CD14-positive monocyte (primary cell): ENCODE measurements at regions not wholly inside any gene's neighbourhood (a gene's known extent, or its start where the extent isn't known, plus 50 kb on each side); places are given as distances from the start of the nearest gene placed in this dataset.

ENCODE experiments used
- DNase-seq, 3 donors: peaks; one replicate each; pipeline ENCODE4 v3.0.0-alpha.2; 2011 to 2022
- H2AFZ ChIP-seq: 2 replicates; pipeline ENCODE4 v1.6.0; 2012; ENCODE audit warnings: mild to moderate bottlenecking, low read depth, low read length, inconsistent platforms; ENCODE audit not compliant: insufficient read depth, poor library complexity, severe bottlenecking
- H3K27ac ChIP-seq, 2 donors: 1 replicate in 1 of 2; 2 replicates in 1 of 2; pipeline ENCODE4 v1.5.1; 2012 to 2013; ENCODE audit warnings: low read length in 2 of 2, control low read depth in 1 of 2, inconsistent platforms in 1 of 2, low read depth in 1 of 2, mild to moderate bottlenecking in 1 of 2
- H3K27me3 ChIP-seq, 2 donors: one replicate each; pipeline versions ENCODE4 v1.6.0 to v1.6.1; 2011 to 2013; ENCODE audit warnings: low read length in 2 of 2; ENCODE audit not compliant: control insufficient read depth in 2 of 2, insufficient read depth in 2 of 2
- H3K36me3 ChIP-seq, 2 donors: replicated peaks in 1 of 2; 1 replicate in 1 of 2; 2 replicates in 1 of 2; pipeline versions ENCODE4 v1.5.1 to v1.6.1; 2012 to 2013; ENCODE audit warnings: low read length in 2 of 2, control low read depth in 1 of 2, inconsistent platforms in 1 of 2, mild to moderate bottlenecking in 1 of 2; ENCODE audit not compliant: insufficient read depth in 2 of 2, control insufficient read depth in 1 of 2
- H3K4me1 ChIP-seq, 2 donors: 1 replicate in 1 of 2; 2 replicates in 1 of 2; pipeline versions ENCODE4 v1.5.1 to v1.6.1; 2012 to 2013; ENCODE audit warnings: low read length in 2 of 2, control low read depth in 1 of 2, inconsistent platforms in 1 of 2, mild to moderate bottlenecking in 1 of 2, moderate library complexity in 1 of 2; ENCODE audit not compliant: insufficient read depth in 2 of 2, control insufficient read depth in 1 of 2
- H3K4me2 ChIP-seq: replicated peaks from 2 replicates; pipeline ENCODE3; 2012; ENCODE audit warnings: low read length, moderate library complexity, mild to moderate bottlenecking; ENCODE audit not compliant: poor library complexity, severe bottlenecking; ENCODE audit errors: extremely low read depth
- H3K4me3 ChIP-seq, 3 experiments: fragments of 200-600 bp in 1 of 3; sonication (generic) in 1 of 3; replicated peaks in 1 of 3; 1 replicate in 2 of 3; 2 replicates in 1 of 3; pipeline ENCODE4 v1.5.1; 2011 to 2013; ENCODE audit warnings: low read length in 3 of 3, mild to moderate bottlenecking in 3 of 3, control low read depth in 2 of 3, low read depth in 2 of 3, inconsistent platforms in 1 of 3, moderate library complexity in 1 of 3
- H3K79me2 ChIP-seq: 2 replicates; pipeline ENCODE4 v1.6.0; 2012; ENCODE audit warnings: mild to moderate bottlenecking, control low read depth, inconsistent platforms, low read length, moderate library complexity; ENCODE audit not compliant: insufficient read depth
- H3K9ac ChIP-seq: 2 replicates; pipeline ENCODE4 v1.6.0; 2017; ENCODE audit warnings: low read length, mild to moderate bottlenecking; ENCODE audit not compliant: insufficient read depth, poor library complexity, severe bottlenecking
- H3K9me3 ChIP-seq, 2 donors: replicated peaks in 1 of 2; 1 replicate in 1 of 2; 2 replicates in 1 of 2; pipeline versions ENCODE4 v1.5.1 to v1.6.1; 2012 to 2013; ENCODE audit warnings: low read length in 2 of 2, control low read depth in 1 of 2; ENCODE audit not compliant: control insufficient read depth in 1 of 2, insufficient read depth in 1 of 2
- H4K20me1 ChIP-seq: 2 replicates; pipeline ENCODE4 v1.6.0; 2012; ENCODE audit warnings: mild to moderate bottlenecking, low read length, control low read depth, moderate library complexity; ENCODE audit not compliant: insufficient read depth
- H3K27ac Mint-ChIP-seq, 7 donors: one replicate each; pipeline ENCODE4 v1.8.0; 2020; ENCODE audit warnings: mild to moderate bottlenecking in 7 of 7, mixed read lengths in 7 of 7, moderate library complexity in 6 of 7, inconsistent platforms in 2 of 7
- H3K27me3 Mint-ChIP-seq, 3 donors: one replicate each; pipeline ENCODE4 v1.8.0; 2021 to 2022; ENCODE audit warnings: low read depth in 3 of 3, mild to moderate bottlenecking in 3 of 3, mixed read lengths in 3 of 3, moderate library complexity in 3 of 3, inconsistent platforms in 1 of 3
- H3K36me3 Mint-ChIP-seq, 2 donors: one replicate each; pipeline ENCODE4 v1.8.0; 2020; ENCODE audit warnings: mixed read lengths in 2 of 2, inconsistent platforms in 1 of 2, mild to moderate bottlenecking in 1 of 2
- H3K4me1 Mint-ChIP-seq: one replicate; pipeline ENCODE4 v1.8.0; 2020; ENCODE audit warnings: mild to moderate bottlenecking, mixed read lengths
- H3K4me3 Mint-ChIP-seq, 2 donors: one replicate each; pipeline ENCODE4 v1.8.0; 2020; ENCODE audit warnings: mild to moderate bottlenecking in 2 of 2, mixed read lengths in 2 of 2, moderate library complexity in 1 of 2
- H3K9me3 Mint-ChIP-seq, 7 donors: one replicate each; pipeline ENCODE4 v1.8.0; 2020 to 2022; ENCODE audit warnings: mixed read lengths in 7 of 7, mild to moderate bottlenecking in 6 of 7, moderate library complexity in 6 of 7, inconsistent platforms in 2 of 7
- WGBS: methylation state at CpG from one replicate; pipeline ENCODE4 v1.1.5; 2013; ENCODE audit warnings: missing lambda C conversion rate; ENCODE audit not compliant: insufficient coverage; 5-methylcytosine and 5-hydroxymethylcytosine counted together
- intact Hi-C, 2 donors: fragments of 100-400 bp; cut with micrococcal nuclease; formaldehyde crosslinking; loops; one replicate each; pipeline versions ENCODE4 v1.15.0 to v1.15.1; 2023
- TF ChIP-seq, protein P1 (sequence below): fragments of 200-600 bp; IDR thresholded peaks from one replicate; pipeline ENCODE4 v1.8.0; 2022; ENCODE audit warnings: antibody characterized with exemption, mild to moderate bottlenecking

DNA sequence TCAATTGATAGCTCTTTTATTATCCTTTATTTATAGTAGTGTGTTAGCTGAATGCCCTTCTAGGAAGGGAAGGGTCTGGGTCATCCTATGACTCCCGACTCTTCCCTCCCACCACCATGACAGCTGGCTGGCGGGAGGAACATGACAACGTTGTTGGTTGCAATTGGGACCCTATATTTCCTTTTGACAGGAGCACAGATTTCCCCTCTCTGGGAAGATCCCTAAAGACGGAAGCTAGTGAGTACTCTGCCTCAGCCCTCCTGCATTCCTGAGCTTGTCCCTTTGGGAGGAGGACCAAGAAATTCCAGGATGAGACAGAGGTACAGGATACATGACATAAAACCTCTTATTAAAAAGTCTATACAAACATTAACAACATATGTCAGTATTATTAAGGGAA is 485.4 kb downstream of the NAV3 start:
- Histone ChIP-seq H3K4me1 (no peaks in the 10 kb centered on the region), H4K20me1 (no peaks in the 10 kb centered on the region), H3K4me2 (no peak overlapping the region), H3K79me2 (no peaks in the 10 kb centered on the region), H3K9me3 (no peaks in the 10 kb centered on the region), H3K4me3 (no peak overlapping the region), H2AFZ (no peak overlapping the region), H3K9ac (no peak overlapping the region), H3K27ac (no peak overlapping the region), H3K36me3 (no peaks in the 10 kb centered on the region), H3K27me3 (no peaks in the 10 kb centered on the region)
- Mint-ChIP-seq H3K4me3 (no peak overlapping the region), H3K36me3 (no peaks in the 10 kb centered on the region), H3K27ac (no peak overlapping the region), H3K4me1 (no peaks in the 10 kb centered on the region), H3K9me3 (peaks cover 0 to 2% (median 0%) of the 10 kb centered on the region in 7 donors), H3K27me3 (peaks cover 0 to 2% (median 0%) of the 10 kb centered on the region in 3 donors)
- TF ChIP-seq, protein P1, sequence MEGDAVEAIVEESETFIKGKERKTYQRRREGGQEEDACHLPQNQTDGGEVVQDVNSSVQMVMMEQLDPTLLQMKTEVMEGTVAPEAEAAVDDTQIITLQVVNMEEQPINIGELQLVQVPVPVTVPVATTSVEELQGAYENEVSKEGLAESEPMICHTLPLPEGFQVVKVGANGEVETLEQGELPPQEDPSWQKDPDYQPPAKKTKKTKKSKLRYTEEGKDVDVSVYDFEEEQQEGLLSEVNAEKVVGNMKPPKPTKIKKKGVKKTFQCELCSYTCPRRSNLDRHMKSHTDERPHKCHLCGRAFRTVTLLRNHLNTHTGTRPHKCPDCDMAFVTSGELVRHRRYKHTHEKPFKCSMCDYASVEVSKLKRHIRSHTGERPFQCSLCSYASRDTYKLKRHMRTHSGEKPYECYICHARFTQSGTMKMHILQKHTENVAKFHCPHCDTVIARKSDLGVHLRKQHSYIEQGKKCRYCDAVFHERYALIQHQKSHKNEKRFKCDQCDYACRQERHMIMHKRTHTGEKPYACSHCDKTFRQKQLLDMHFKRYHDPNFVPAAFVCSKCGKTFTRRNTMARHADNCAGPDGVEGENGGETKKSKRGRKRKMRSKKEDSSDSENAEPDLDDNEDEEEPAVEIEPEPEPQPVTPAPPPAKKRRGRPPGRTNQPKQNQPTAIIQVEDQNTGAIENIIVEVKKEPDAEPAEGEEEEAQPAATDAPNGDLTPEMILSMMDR, result no peak
- DNase-seq, result no peak
- intact Hi-C loops, result no loop called here
- WGBS, result 48% methylated on average over 2 of the region's 4 CpGs

DNA sequence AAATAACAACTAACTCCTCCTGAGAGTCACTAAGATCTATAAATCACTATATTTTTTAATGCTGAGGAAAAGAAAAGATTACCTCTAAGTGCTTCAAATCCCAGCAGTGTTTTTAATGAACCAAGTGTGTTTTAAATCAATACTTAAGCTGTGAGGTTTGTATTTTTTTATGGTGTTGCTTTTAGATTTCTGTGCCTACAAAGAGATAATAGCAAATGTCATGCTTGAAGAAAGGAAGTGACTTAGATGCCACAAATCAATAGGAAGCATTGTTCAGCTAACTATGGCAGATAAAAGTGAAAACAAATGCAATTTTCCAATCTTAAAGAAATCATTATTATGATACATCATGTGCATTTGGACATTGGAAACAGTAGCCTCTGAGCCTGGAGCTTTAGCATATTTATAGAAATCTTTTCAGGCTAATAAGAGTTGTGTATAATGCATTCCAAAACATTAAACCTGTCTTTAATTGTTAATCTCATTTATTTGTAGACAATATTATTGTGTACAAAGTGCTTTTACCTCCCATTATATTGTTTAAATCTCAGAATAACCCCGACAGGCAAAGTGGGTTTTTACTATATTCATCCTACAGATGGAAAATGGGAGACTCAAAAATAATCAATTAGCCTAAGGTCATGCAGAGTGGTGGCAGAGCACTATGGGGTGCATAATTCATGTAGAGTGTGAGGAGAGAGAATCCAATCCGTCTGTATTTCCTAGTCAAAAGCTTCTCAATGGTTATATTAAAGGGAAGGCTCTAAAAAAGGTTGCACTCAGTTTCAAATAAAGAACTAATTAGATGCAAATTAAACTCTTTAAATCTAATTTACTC is 486.2 kb downstream of the NAV3 start:
- intact Hi-C loops, result no loop called here
- Mint-ChIP-seq H3K27ac (no peak overlapping the region), H3K27me3 (peaks cover 0 to 2% (median 0%) of the 10 kb centered on the region in 3 donors), H3K4me3 (no peak overlapping the region), H3K4me1 (no peaks in the 10 kb centered on the region), H3K36me3 (no peaks in the 10 kb centered on the region), H3K9me3 (peaks cover 0 to 2% (median 0%) of the 10 kb centered on the region in 7 donors)
- Histone ChIP-seq H3K4me3 (no peak overlapping the region), H2AFZ (no peak overlapping the region), H3K36me3 (no peaks in the 10 kb centered on the region), H3K4me2 (no peak overlapping the region), H4K20me1 (no peaks in the 10 kb centered on the region), H3K27ac (no peak overlapping the region), H3K9me3 (no peaks in the 10 kb centered on the region), H3K79me2 (no peaks in the 10 kb centered on the region), H3K27me3 (no peaks in the 10 kb centered on the region), H3K9ac (no peak overlapping the region), H3K4me1 (no peaks in the 10 kb centered on the region)
- DNase-seq, result no peak
- no CpG with 5 or more reads among the region's 2 CpGs for WGBS
- TF ChIP-seq, protein P1, result no peak
